Endothelial cell of umbilical vein (primary cell): ENCODE measurements at regions not wholly inside any gene's neighbourhood (a gene's known extent, or its start where the extent isn't known, plus 50 kb on each side); places are given as distances from the start of the nearest gene placed in this dataset.

Source experiments
- BruUV-seq: library from RNA; stranded (reverse); fragments of 400-500 nt; replicated peaks from 2 replicates; lab custom pipeline; 2021; lab: Mats Ljungman, UMichigan
- CTCF ChIA-PET: fragments of 300-600, 350-600 bp; sonication (Branson Sonifier 250); formaldehyde crosslinking; loops from one replicate; lab custom pipeline; 2021; ENCODE audit warnings: antibody characterized with exemption, inconsistent platforms; lab: Charles Lee
- POLR2A ChIA-PET: fragments of 300-600, 350-600 bp; sonication (Branson Sonifier 250); formaldehyde crosslinking; loops from one replicate; lab custom pipeline; 2021; ENCODE audit warnings: antibody characterized with exemption, inconsistent platforms; lab: Charles Lee
- DNase-seq: peaks from one replicate; pipeline ENCODE4 v3.0.0-alpha.2; 2011; ENCODE audit warnings: low read depth, low spot score
- FAIRE-seq: peaks from 2 replicates; lab custom pipeline; 2011; peaks lifted over from hg19 to GRCh38; lab: Jason Lieb, UNC
- H2AFZ ChIP-seq: 2 replicates; pipeline ENCODE4 v1.6.0; 2012; ENCODE audit warnings: low read depth, low read length, control low read depth, inconsistent platforms
- H3K27ac ChIP-seq: 2 replicates; pipeline ENCODE4 v1.5.1; 2011; ENCODE audit warnings: low read depth, mild to moderate bottlenecking, control low read depth, low read length, moderate library complexity; ENCODE audit not compliant: insufficient read depth
- H3K27me3 ChIP-seq, 2 experiments: 2 replicates each; pipeline versions ENCODE4 v1.6.0 to v1.6.1; 2011; ENCODE audit warnings: low read length in 2 of 2, mixed read lengths in 1 of 2; ENCODE audit not compliant: control insufficient read depth in 2 of 2, insufficient read depth in 2 of 2
- H3K36me3 ChIP-seq, 2 experiments: 2 replicates in 1 of 2; 3 replicates in 1 of 2; pipeline ENCODE4 v1.5.1; 2011; ENCODE audit warnings: low read length in 2 of 2, mild to moderate bottlenecking in 1 of 2, moderate library complexity in 1 of 2; ENCODE audit not compliant: control insufficient read depth in 2 of 2, insufficient read depth in 2 of 2; ENCODE audit errors: extremely low read depth in 1 of 2
- H3K4me1 ChIP-seq: 3 replicates; pipeline ENCODE4 v1.5.1; 2011; ENCODE audit warnings: mild to moderate bottlenecking, low read length; ENCODE audit not compliant: control insufficient read depth, insufficient read depth; ENCODE audit errors: extremely low read depth
- H3K4me2 ChIP-seq: 2 replicates; pipeline ENCODE4 v1.6.1; 2011; ENCODE audit warnings: low read length, control low read depth, mixed read lengths; ENCODE audit not compliant: insufficient read depth
- H3K4me3 ChIP-seq, 3 experiments: fragments of 200-600 bp in 1 of 3; sonication (generic), shearing (Covaris generic) in 1 of 3; replicated peaks in 1 of 3; 2 replicates each; pipeline ENCODE4 v1.5.1; 2011 to 2016; ENCODE audit warnings: control low read depth in 3 of 3, low read length in 3 of 3, mild to moderate bottlenecking in 2 of 3, inconsistent platforms in 1 of 3, low read depth in 1 of 3, moderate library complexity in 1 of 3; ENCODE audit not compliant: insufficient read depth in 1 of 3
- H3K79me2 ChIP-seq: 2 replicates; pipeline ENCODE4 v1.6.0; 2012; ENCODE audit warnings: low read length, inconsistent platforms; ENCODE audit not compliant: control insufficient read depth, insufficient read depth
- H3K9ac ChIP-seq: replicated peaks from 2 replicates; pipeline ENCODE3; 2011; ENCODE audit warnings: low read length, control low read depth; ENCODE audit not compliant: insufficient read depth; ENCODE audit errors: extremely low read depth
- H3K9me1 ChIP-seq: replicated peaks from 3 replicates; pipeline ENCODE4 v1.6.0; 2011; ENCODE audit warnings: mild to moderate bottlenecking, low read length; ENCODE audit not compliant: control insufficient read depth, insufficient read depth; ENCODE audit errors: extremely low read depth
- H3K9me3 ChIP-seq: replicated peaks from 2 replicates; pipeline ENCODE4 v1.5.1; 2012; ENCODE audit warnings: low read length, inconsistent platforms; ENCODE audit not compliant: control insufficient read depth, insufficient read depth
- H4K20me1 ChIP-seq: replicated peaks from 2 replicates; pipeline ENCODE3; 2011; ENCODE audit warnings: mild to moderate bottlenecking, low read length; ENCODE audit not compliant: control insufficient read depth, insufficient read depth; ENCODE audit errors: extremely low read depth
- CTCF ChIP-seq, 2 donors: IDR thresholded peaks; 1 replicate in 1 of 2; 2 replicates in 1 of 2; pipeline ENCODE4 v1.5.1; 2011; ENCODE audit warnings: low read length in 2 of 2, mild to moderate bottlenecking in 2 of 2, moderate library complexity in 2 of 2, control low read depth in 1 of 2, inconsistent platforms in 1 of 2, low read depth in 1 of 2; ENCODE audit not compliant: insufficient read depth in 1 of 2; ENCODE audit errors: extremely low read depth in 1 of 2
- EZH2 ChIP-seq: IDR thresholded peaks from 2 replicates; pipeline ENCODE4 v1.6.1; 2012; ENCODE audit warnings: borderline replicate concordance, low read depth, mild to moderate bottlenecking, moderate library complexity, low read length, inconsistent platforms; ENCODE audit not compliant: severe bottlenecking
- FOS ChIP-seq: IDR thresholded peaks from 2 replicates; pipeline ENCODE4 v1.6.1; 2011; ENCODE audit warnings: mild to moderate bottlenecking, low read length, moderate library complexity, borderline replicate concordance; ENCODE audit not compliant: insufficient read depth
- GATA2 ChIP-seq: IDR thresholded peaks from 2 replicates; pipeline ENCODE4 v1.7.0; 2011; ENCODE audit warnings: low read depth, mild to moderate bottlenecking, moderate library complexity, mixed read lengths, low read length; ENCODE audit not compliant: insufficient read length, insufficient read depth
- JUN ChIP-seq: IDR thresholded peaks from 2 replicates; pipeline ENCODE4 v1.6.1; 2011; ENCODE audit warnings: borderline replicate concordance, low read depth; ENCODE audit not compliant: insufficient read length, insufficient read depth
- MAX ChIP-seq: IDR thresholded peaks from 2 replicates; pipeline ENCODE4 v1.6.1; 2011; ENCODE audit not compliant: insufficient read depth, insufficient read length
- MYC ChIP-seq: IDR thresholded peaks from one replicate; pipeline ENCODE4 v1.6.1; 2011; ENCODE audit warnings: mild to moderate bottlenecking, low read depth, low read length
- POLR2A ChIP-seq: IDR thresholded peaks from 2 replicates; pipeline ENCODE4 v1.6.1; 2012; ENCODE audit warnings: low read depth, mild to moderate bottlenecking, control low read depth, low read length
- POLR2AphosphoS5 ChIP-seq: IDR thresholded peaks from 2 replicates; pipeline ENCODE4 v1.6.1; 2012; ENCODE audit warnings: low read depth, mild to moderate bottlenecking, control low read depth, low read length, moderate library complexity; ENCODE audit not compliant: insufficient read depth
- dilution Hi-C: fragments of 300-500 bp; cut with MboI; formaldehyde crosslinking; loops from one replicate; pipeline ENCODE4 v1.15.0; 2019; ENCODE audit warnings: low sequenced_read_pairs; ENCODE audit not compliant: extremely low pct_ligation_motif_present
- intact Hi-C: fragments of 100-400 bp; cut with micrococcal nuclease; formaldehyde crosslinking; loops from one replicate; pipeline ENCODE4 v1.10.0; 2022

GRCh38 chr5:170176916-170177315 lies 55.9 kb upstream of the C5orf58 start:
- no peak overlapping the region for H3K27ac ChIP-seq
- ChIA-PET CTCF (interaction anchor here (1.8 to 11.4 kb wide), 3 partner anchors 7 to 76 kb away, joined by 3 to 252 read pairs (median 10); no protein-coding TSS in a partner anchor), POLR2A (no interaction called here)
- DNase-seq (no peak), FAIRE-seq (no peak)
- intact Hi-C loops, result no loop called here
- H3K9me3 ChIP-seq, result no peaks in the 10 kb centered on the region
- TF ChIP-seq GATA2 (no peak), FOS (no peak), EZH2 (no peak), POLR2AphosphoS5 (no peak), CTCF (IDR thresholded peaks at IDR 0.05; ENCODE audit: extremely low read depth in 1 of 2, insufficient read depth in 1 of 2, low read depth in 1 of 2, low read length in 2 of 2) (no peak), MYC (no peak), JUN (no peak), POLR2A (no peak), MAX (no peak)
- BruUV-seq, result no TSS peak
- dilution Hi-C loops, result loop anchor here (25.0 kb wide), 1 partner anchor 90 kb away; no protein-coding TSS in a partner anchor
- H2AFZ ChIP-seq, result no peak overlapping the region
- no peak overlapping the region for H3K4me3 ChIP-seq
- no peaks in the 10 kb centered on the region for H3K27me3 ChIP-seq
- H3K4me1 ChIP-seq, result no peaks in the 10 kb centered on the region
- no peaks in the 10 kb centered on the region for H3K9me1 ChIP-seq
- H3K36me3 ChIP-seq, result no peaks in the 10 kb centered on the region
- no peak overlapping the region for H3K9ac ChIP-seq
- no peaks in the 10 kb centered on the region for H4K20me1 ChIP-seq
- H3K4me2 ChIP-seq, result no peak overlapping the region
- no peaks in the 10 kb centered on the region for H3K79me2 ChIP-seq
